K562 (cell line): ENCODE measurements at regions not wholly inside any gene's neighbourhood (a gene's known extent, or its start where the extent isn't known, plus 50 kb on each side); places are given as distances from the start of the nearest gene placed in this dataset.

Experiments used
- RFX5 ChIP-seq: IDR thresholded peaks from 2 replicates; pipeline ENCODE4 v1.6.1; 2011; ENCODE audit warnings: low read depth, mild to moderate bottlenecking, improper control_type of control experiment, low read length
- TF ChIP-seq, protein P1 (sequence below), 2 experiments: fragments of 450-650 bp in 1 of 2; sonication (generic) in 1 of 2; formaldehyde crosslinking in 1 of 2; IDR thresholded peaks in 1 of 2; conservative IDR thresholded peaks in 1 of 2; 2 replicates each; pipeline versions ENCODE4 v1.6.1 to v1.8.1; 2016 to 2023; ENCODE audit warnings: mild to moderate bottlenecking in 2 of 2, moderate library complexity in 2 of 2, inconsistent platforms in 1 of 2, missing genetic modification reagents in 1 of 2
- TF ChIP-seq, protein P2 (sequence below): fragments of 450-650 bp; IDR thresholded peaks from 2 replicates; pipeline ENCODE4 v1.6.1; 2016
- TF ChIP-seq, protein P3 (sequence below): IDR thresholded peaks from 2 replicates; pipeline ENCODE4 v1.6.1; 2016; ENCODE audit warnings: missing genetic modification characterization, missing compliant biosample characterization
- TF ChIP-seq, protein P4 (sequence below), 3 experiments: IDR thresholded peaks in 2 of 3; conservative IDR thresholded peaks in 1 of 3; 2 replicates each; pipeline ENCODE4 v1.5.1; 2011 to 2012; ENCODE audit warnings: low read length in 3 of 3, mild to moderate bottlenecking in 3 of 3, control low read depth in 2 of 3, improper control_type of control experiment in 1 of 3, inconsistent platforms in 1 of 3, low read depth in 1 of 3, mixed read lengths in 1 of 3, moderate library complexity in 1 of 3; ENCODE audit not compliant: insufficient read depth in 2 of 3
- TF ChIP-seq, protein P5 (sequence below): fragments of 450-650 bp; IDR thresholded peaks from 2 replicates; pipeline ENCODE4 v1.6.1; 2016; ENCODE audit warnings: antibody characterized with exemption
- TF ChIP-seq, protein P6 (sequence below): sonication (generic); formaldehyde crosslinking; IDR thresholded peaks from 2 replicates; pipeline ENCODE4 v1.8.0; 2022; ENCODE audit warnings: mild to moderate bottlenecking, missing genetic modification reagents

DNA sequence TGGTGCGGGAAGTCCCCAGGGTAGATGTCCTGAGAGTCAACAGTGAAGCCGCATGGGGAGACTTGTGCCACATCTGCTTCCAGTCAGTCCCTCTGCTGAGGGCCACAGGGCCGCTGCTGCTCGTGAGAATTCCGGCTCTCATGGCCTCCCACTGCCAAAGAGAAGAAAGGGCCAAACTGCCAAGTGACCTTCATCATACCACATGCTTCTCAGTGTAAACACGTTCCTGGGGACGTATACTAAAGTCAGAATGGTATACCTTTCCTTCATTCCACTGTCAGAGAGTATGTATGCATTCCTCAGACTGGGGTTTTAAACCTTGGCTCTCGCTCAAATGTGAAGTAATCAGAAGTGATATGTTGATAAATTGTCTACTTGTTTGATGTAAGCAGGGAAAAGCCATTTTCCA, 52.8 kb upstream of the SEC61G start:
- TF ChIP-seq, protein P1, sequence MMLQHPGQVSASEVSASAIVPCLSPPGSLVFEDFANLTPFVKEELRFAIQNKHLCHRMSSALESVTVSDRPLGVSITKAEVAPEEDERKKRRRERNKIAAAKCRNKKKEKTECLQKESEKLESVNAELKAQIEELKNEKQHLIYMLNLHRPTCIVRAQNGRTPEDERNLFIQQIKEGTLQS (IDR thresholded peaks at IDR 0.05) = no peak
- TF ChIP-seq, protein P1 (CRISPR knock-in tag; conservative IDR thresholded peaks at IDR 0.05) = no peak
- TF ChIP-seq RFX5 = no peak
- TF ChIP-seq, protein P2, sequence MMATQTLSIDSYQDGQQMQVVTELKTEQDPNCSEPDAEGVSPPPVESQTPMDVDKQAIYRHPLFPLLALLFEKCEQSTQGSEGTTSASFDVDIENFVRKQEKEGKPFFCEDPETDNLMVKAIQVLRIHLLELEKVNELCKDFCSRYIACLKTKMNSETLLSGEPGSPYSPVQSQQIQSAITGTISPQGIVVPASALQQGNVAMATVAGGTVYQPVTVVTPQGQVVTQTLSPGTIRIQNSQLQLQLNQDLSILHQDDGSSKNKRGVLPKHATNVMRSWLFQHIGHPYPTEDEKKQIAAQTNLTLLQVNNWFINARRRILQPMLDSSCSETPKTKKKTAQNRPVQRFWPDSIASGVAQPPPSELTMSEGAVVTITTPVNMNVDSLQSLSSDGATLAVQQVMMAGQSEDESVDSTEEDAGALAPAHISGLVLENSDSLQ = no peak
- TF ChIP-seq, protein P3, sequence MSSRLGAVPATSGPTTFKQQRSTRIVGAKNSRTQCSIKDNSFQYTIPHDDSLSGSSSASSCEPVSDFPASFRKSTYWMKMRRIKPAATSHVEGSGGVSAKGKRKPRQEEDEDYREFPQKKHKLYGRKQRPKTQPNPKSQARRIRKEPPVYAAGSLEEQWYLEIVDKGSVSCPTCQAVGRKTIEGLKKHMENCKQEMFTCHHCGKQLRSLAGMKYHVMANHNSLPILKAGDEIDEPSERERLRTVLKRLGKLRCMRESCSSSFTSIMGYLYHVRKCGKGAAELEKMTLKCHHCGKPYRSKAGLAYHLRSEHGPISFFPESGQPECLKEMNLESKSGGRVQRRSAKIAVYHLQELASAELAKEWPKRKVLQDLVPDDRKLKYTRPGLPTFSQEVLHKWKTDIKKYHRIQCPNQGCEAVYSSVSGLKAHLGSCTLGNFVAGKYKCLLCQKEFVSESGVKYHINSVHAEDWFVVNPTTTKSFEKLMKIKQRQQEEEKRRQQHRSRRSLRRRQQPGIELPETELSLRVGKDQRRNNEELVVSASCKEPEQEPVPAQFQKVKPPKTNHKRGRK (tag) = no peak
- TF ChIP-seq, protein P4, sequence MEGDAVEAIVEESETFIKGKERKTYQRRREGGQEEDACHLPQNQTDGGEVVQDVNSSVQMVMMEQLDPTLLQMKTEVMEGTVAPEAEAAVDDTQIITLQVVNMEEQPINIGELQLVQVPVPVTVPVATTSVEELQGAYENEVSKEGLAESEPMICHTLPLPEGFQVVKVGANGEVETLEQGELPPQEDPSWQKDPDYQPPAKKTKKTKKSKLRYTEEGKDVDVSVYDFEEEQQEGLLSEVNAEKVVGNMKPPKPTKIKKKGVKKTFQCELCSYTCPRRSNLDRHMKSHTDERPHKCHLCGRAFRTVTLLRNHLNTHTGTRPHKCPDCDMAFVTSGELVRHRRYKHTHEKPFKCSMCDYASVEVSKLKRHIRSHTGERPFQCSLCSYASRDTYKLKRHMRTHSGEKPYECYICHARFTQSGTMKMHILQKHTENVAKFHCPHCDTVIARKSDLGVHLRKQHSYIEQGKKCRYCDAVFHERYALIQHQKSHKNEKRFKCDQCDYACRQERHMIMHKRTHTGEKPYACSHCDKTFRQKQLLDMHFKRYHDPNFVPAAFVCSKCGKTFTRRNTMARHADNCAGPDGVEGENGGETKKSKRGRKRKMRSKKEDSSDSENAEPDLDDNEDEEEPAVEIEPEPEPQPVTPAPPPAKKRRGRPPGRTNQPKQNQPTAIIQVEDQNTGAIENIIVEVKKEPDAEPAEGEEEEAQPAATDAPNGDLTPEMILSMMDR (IDR thresholded peaks at IDR 0.05 in 2 of 3, conservative IDR thresholded peaks at IDR 0.05 in 1 of 3; ENCODE audit: insufficient read depth in 2 of 3, low read depth in 1 of 3, low read length in 3 of 3) = no peak
- TF ChIP-seq, protein P5, sequence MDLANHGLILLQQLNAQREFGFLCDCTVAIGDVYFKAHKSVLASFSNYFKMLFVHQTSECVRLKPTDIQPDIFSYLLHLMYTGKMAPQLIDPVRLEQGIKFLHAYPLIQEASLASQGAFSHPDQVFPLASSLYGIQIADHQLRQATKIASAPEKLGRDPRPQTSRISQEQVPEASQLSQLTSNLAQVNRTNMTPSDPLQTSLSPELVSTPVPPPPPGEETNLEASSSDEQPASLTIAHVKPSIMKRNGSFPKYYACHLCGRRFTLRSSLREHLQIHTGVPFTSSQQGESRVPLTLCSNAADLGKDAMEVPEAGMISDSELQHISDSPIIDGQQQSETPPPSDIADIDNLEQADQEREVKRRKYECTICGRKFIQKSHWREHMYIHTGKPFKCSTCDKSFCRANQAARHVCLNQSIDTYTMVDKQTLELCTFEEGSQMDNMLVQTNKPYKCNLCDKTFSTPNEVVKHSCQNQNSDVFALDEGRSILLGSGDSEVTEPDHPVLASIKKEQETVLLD = no peak
- TF ChIP-seq, protein P6, sequence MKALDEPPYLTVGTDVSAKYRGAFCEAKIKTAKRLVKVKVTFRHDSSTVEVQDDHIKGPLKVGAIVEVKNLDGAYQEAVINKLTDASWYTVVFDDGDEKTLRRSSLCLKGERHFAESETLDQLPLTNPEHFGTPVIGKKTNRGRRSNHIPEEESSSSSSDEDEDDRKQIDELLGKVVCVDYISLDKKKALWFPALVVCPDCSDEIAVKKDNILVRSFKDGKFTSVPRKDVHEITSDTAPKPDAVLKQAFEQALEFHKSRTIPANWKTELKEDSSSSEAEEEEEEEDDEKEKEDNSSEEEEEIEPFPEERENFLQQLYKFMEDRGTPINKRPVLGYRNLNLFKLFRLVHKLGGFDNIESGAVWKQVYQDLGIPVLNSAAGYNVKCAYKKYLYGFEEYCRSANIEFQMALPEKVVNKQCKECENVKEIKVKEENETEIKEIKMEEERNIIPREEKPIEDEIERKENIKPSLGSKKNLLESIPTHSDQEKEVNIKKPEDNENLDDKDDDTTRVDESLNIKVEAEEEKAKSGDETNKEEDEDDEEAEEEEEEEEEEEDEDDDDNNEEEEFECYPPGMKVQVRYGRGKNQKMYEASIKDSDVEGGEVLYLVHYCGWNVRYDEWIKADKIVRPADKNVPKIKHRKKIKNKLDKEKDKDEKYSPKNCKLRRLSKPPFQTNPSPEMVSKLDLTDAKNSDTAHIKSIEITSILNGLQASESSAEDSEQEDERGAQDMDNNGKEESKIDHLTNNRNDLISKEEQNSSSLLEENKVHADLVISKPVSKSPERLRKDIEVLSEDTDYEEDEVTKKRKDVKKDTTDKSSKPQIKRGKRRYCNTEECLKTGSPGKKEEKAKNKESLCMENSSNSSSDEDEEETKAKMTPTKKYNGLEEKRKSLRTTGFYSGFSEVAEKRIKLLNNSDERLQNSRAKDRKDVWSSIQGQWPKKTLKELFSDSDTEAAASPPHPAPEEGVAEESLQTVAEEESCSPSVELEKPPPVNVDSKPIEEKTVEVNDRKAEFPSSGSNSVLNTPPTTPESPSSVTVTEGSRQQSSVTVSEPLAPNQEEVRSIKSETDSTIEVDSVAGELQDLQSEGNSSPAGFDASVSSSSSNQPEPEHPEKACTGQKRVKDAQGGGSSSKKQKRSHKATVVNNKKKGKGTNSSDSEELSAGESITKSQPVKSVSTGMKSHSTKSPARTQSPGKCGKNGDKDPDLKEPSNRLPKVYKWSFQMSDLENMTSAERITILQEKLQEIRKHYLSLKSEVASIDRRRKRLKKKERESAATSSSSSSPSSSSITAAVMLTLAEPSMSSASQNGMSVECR (CRISPR knock-in tag) = no peak
